Keratinocyte (primary cell): ENCODE measurements at regions not wholly inside any gene's neighbourhood (a gene's known extent, or its start where the extent isn't known, plus 50 kb on each side); places are given as distances from the start of the nearest gene placed in this dataset.

ENCODE experiments used
- CTCF ChIP-seq, 3 experiments: IDR thresholded peaks in 1 of 3; conservative IDR thresholded peaks in 1 of 3; optimal IDR thresholded peaks in 1 of 3; 2 replicates in 2 of 3; 3 replicates in 1 of 3; pipeline versions ENCODE3 to v1.5.1; 2011; ENCODE audit warnings: low read length in 3 of 3, mild to moderate bottlenecking in 3 of 3, moderate library complexity in 2 of 3, control low read depth in 1 of 3, inconsistent platforms in 1 of 3; ENCODE audit not compliant: insufficient read depth in 2 of 3; ENCODE audit errors: extremely low read depth in 1 of 3
- EZH2 ChIP-seq: IDR thresholded peaks from one replicate; pipeline ENCODE4 v1.6.1; 2012; ENCODE audit warnings: inconsistent platforms, mild to moderate bottlenecking, low read length, moderate library complexity

- no peak for TF ChIP-seq CTCF (optimal IDR thresholded peaks at IDR 0.05 in 1 of 3, IDR thresholded peaks at IDR 0.05 in 1 of 3, conservative IDR thresholded peaks at IDR 0.05 in 1 of 3; ENCODE audit: extremely low read depth in 1 of 3, insufficient read depth in 2 of 3, low read length in 3 of 3)
- TF ChIP-seq EZH2: no peak
Observed at GRCh38 chr11:19570889-19571288, 141.7 kb upstream of the NAV2 start.
